Fibroblast of lung (primary cell): ENCODE measurements at regions not wholly inside any gene's neighbourhood (a gene's known extent, or its start where the extent isn't known, plus 50 kb on each side); places are given as distances from the start of the nearest gene placed in this dataset.

Experiments
- EZH2 ChIP-seq: IDR thresholded peaks from 2 replicates; pipeline ENCODE4 v1.5.1; 2012; ENCODE audit warnings: low read length, control low read depth, mild to moderate bottlenecking; ENCODE audit errors: missing control alignments
- TF ChIP-seq, protein P1 (sequence below), 2 donors: IDR thresholded peaks in 1 of 2; conservative IDR thresholded peaks in 1 of 2; 1 replicate in 1 of 2; 2 replicates in 1 of 2; pipeline ENCODE4 v1.5.1; 2011 to 2012; ENCODE audit warnings: low read length in 2 of 2, control low read depth in 1 of 2, inconsistent platforms in 1 of 2, low read depth in 1 of 2, mild to moderate bottlenecking in 1 of 2

- TF ChIP-seq, protein P1, sequence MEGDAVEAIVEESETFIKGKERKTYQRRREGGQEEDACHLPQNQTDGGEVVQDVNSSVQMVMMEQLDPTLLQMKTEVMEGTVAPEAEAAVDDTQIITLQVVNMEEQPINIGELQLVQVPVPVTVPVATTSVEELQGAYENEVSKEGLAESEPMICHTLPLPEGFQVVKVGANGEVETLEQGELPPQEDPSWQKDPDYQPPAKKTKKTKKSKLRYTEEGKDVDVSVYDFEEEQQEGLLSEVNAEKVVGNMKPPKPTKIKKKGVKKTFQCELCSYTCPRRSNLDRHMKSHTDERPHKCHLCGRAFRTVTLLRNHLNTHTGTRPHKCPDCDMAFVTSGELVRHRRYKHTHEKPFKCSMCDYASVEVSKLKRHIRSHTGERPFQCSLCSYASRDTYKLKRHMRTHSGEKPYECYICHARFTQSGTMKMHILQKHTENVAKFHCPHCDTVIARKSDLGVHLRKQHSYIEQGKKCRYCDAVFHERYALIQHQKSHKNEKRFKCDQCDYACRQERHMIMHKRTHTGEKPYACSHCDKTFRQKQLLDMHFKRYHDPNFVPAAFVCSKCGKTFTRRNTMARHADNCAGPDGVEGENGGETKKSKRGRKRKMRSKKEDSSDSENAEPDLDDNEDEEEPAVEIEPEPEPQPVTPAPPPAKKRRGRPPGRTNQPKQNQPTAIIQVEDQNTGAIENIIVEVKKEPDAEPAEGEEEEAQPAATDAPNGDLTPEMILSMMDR (conservative IDR thresholded peaks at IDR 0.05 in 1 of 2, IDR thresholded peaks at IDR 0.05 in 1 of 2; ENCODE audit: low read depth in 1 of 2, low read length in 2 of 2), result no peak
- TF ChIP-seq EZH2, result no peak
Measured at GRCh38 chr12:91633734-91634357, 451.2 kb upstream of the DCN start.
